Karpas-422 (cell line): ENCODE measurements at regions not wholly inside any gene's neighbourhood (a gene's known extent, or its start where the extent isn't known, plus 50 kb on each side); places are given as distances from the start of the nearest gene placed in this dataset.
A peak's percentile ranks its signal among the peaks of the same experiment; 100 is the strongest.
"Not testable (repeated sequence)": the region's sequence is repeated elsewhere in the genome, so short reads cannot be mapped to it uniquely, and the experiment has no call there.

Source experiments
- DNase-seq: peaks from one replicate; pipeline ENCODE4 v3.0.0-alpha.2; 2015
- H2AFZ ChIP-seq: fragments of 200-600 bp; sonication (generic); 2 replicates; pipeline ENCODE4 v1.6.1; 2014; ENCODE audit warnings: antibody characterized with exemption, low read length, mixed read lengths
- H3K27ac ChIP-seq: fragments of 200-600 bp; sonication (generic); 2 replicates; pipeline ENCODE4 v1.5.1; 2014; ENCODE audit warnings: mild to moderate bottlenecking, low read length, moderate library complexity
- H3K27me3 ChIP-seq: fragments of 200-600 bp; sonication (generic); 2 replicates; pipeline ENCODE4 v1.6.1; 2014; ENCODE audit warnings: low read length, mixed read lengths
- H3K36me3 ChIP-seq: fragments of 200-600 bp; sonication (generic); 2 replicates; pipeline ENCODE4 v1.6.1; 2014; ENCODE audit warnings: low read length, mixed read lengths; ENCODE audit not compliant: insufficient read depth
- H3K4me1 ChIP-seq: fragments of 200-600 bp; sonication (generic); 2 replicates; pipeline ENCODE4 v1.6.1; 2014; ENCODE audit warnings: mild to moderate bottlenecking, low read length, mixed read lengths
- H3K4me2 ChIP-seq: fragments of 200-600 bp; sonication (generic); 2 replicates; pipeline ENCODE4 v1.6.1; 2014; ENCODE audit warnings: low read length, low read depth, mild to moderate bottlenecking; ENCODE audit not compliant: poor library complexity, severe bottlenecking
- H3K4me3 ChIP-seq: fragments of 200-600 bp; sonication (generic); 2 replicates; pipeline ENCODE4 v1.5.1; 2014; ENCODE audit warnings: mild to moderate bottlenecking, antibody characterized with exemption, low read length, mixed read lengths
- H3K79me2 ChIP-seq: fragments of 200-600 bp; sonication (generic); 2 replicates; pipeline ENCODE4 v1.6.1; 2014; ENCODE audit warnings: mild to moderate bottlenecking, low read length, mixed read lengths
- H3K9ac ChIP-seq: fragments of 200-600 bp; sonication (generic); 2 replicates; pipeline ENCODE4 v1.6.0; 2014; ENCODE audit warnings: low read length
- H3K9me2 ChIP-seq: fragments of 200-600 bp; sonication (generic), shearing (Covaris generic); replicated peaks from 2 replicates; pipeline ENCODE4 v1.6.0; 2014; ENCODE audit warnings: mild to moderate bottlenecking, low read length, moderate library complexity; ENCODE audit not compliant: insufficient read depth
- H3K9me3 ChIP-seq: fragments of 300-700, 200-600 bp; sonication (generic); 2 replicates; pipeline ENCODE4 v1.6.1; 2014; ENCODE audit warnings: low read length, mixed read lengths
- H4K20me1 ChIP-seq: fragments of 200-600 bp; sonication (generic); 2 replicates; pipeline ENCODE4 v1.6.1; 2014; ENCODE audit warnings: mild to moderate bottlenecking, antibody characterized with exemption, low read length, low read depth; ENCODE audit not compliant: insufficient read depth

- DNase-seq, result no peak
These were observed 65.1 kb upstream of the ATP12A start for GRCh38 chr13:24615114-24615513.

GRCh38 chr13:24615911-24616472 is 64.2 kb upstream of the ATP12A start:
- Histone ChIP-seq H3K9ac (no peak overlapping the region), H4K20me1 (no peaks in the 10 kb centered on the region), H3K9me2 (no peaks in the 10 kb centered on the region), H3K36me3 (no peaks in the 10 kb centered on the region), H3K79me2 (no peaks in the 10 kb centered on the region), H3K27me3 (0 out of 2 replicates have a peak, but pooled peaks cover 2% of the 10 kb centered on the region), H3K4me3 (no peak overlapping the region), H3K4me1 (peaks cover 9% of the 10 kb centered on the region), H2AFZ (no peak overlapping the region), H3K9me3 (no peaks in the 10 kb centered on the region), H3K4me2 (no peak overlapping the region), H3K27ac (no peak overlapping the region)
- no peak for DNase-seq

More at GRCh38 chr13:24615114-24615513, 65.1 kb upstream of the ATP12A start:
- Histone ChIP-seq H3K27ac (no peak overlapping the region), H3K27me3 (0 out of 2 replicates have a peak, but pooled peaks cover 2% of the 10 kb centered on the region), H4K20me1 (no peaks in the 10 kb centered on the region), H3K9me2 (no peaks in the 10 kb centered on the region), H3K9me3 (no peaks in the 10 kb centered on the region), H3K9ac (no peak overlapping the region), H3K4me3 (no peak overlapping the region), H2AFZ (no peak overlapping the region), H3K79me2 (no peaks in the 10 kb centered on the region), H3K4me1 (peaks cover 9% of the 10 kb centered on the region), H3K36me3 (no peaks in the 10 kb centered on the region), H3K4me2 (no peak overlapping the region)

- Histone ChIP-seq H3K27ac (no peak overlapping the region), H3K36me3 (no peaks in the 10 kb centered on the region), H3K9me2 (no peaks in the 10 kb centered on the region), H3K9ac (no peak overlapping the region), H4K20me1 (no peaks in the 10 kb centered on the region), H3K4me3 (no peak overlapping the region), H2AFZ (no peak overlapping the region), H3K9me3 (no peaks in the 10 kb centered on the region), H3K79me2 (no peaks in the 10 kb centered on the region), H3K4me1 (peaks cover 9% of the 10 kb centered on the region), H3K4me2 (no peak overlapping the region), H3K27me3 (0 out of 2 replicates have a peak, but pooled peaks cover 2% of the 10 kb centered on the region)
- DNase-seq, result no peak
These were observed 63.7 kb upstream of the ATP12A start for GRCh38 chr13:24616514-24616913.

GRCh38 chr13:24617256-24618010 is 62.8 kb upstream of the ATP12A start:
- H2AFZ ChIP-seq, result no peak overlapping the region
- H3K9ac ChIP-seq, result no peak overlapping the region
- H3K9me2 ChIP-seq, result no peaks in the 10 kb centered on the region
- no peak overlapping the region for H3K27ac ChIP-seq
- no peaks in the 10 kb centered on the region for H3K27me3 ChIP-seq
- no peaks in the 10 kb centered on the region for H4K20me1 ChIP-seq
- H3K79me2 ChIP-seq, result no peaks in the 10 kb centered on the region
- no peak overlapping the region for H3K4me2 ChIP-seq
- DNase-seq, result no peak
- no peaks in the 10 kb centered on the region for H3K36me3 ChIP-seq
- no peak overlapping the region for H3K4me3 ChIP-seq
- peaks cover 7% of the 10 kb centered on the region for H3K4me1 ChIP-seq
- no peaks in the 10 kb centered on the region for H3K9me3 ChIP-seq

GRCh38 chr13:24618011-24618955 is 61.9 kb upstream of the ATP12A start:
- no peak overlapping the region for H3K4me3 ChIP-seq
- no peaks in the 10 kb centered on the region for H3K9me3 ChIP-seq
- H3K9ac ChIP-seq, result no peak overlapping the region
- H3K79me2 ChIP-seq, result no peaks in the 10 kb centered on the region
- H3K4me1 ChIP-seq, result peaks cover 7% of the 10 kb centered on the region
- H3K4me2 ChIP-seq, result no peak overlapping the region
- DNase-seq, result peak; percentile 49
- H3K36me3 ChIP-seq, result no peaks in the 10 kb centered on the region
- no peaks in the 10 kb centered on the region for H3K9me2 ChIP-seq
- H3K27ac ChIP-seq, result no peak overlapping the region
- H2AFZ ChIP-seq, result peak overlapping the region; percentile 96
- H4K20me1 ChIP-seq, result no peaks in the 10 kb centered on the region
- no peaks in the 10 kb centered on the region for H3K27me3 ChIP-seq

- Histone ChIP-seq H3K4me3 (no peak overlapping the region), H3K4me1 (peaks cover 7% of the 10 kb centered on the region), H3K27me3 (no peaks in the 10 kb centered on the region), H3K4me2 (no peak overlapping the region), H3K9me2 (no peaks in the 10 kb centered on the region), H3K27ac (no peak overlapping the region), H3K36me3 (no peaks in the 10 kb centered on the region), H3K9me3 (no peaks in the 10 kb centered on the region), H2AFZ (no peak overlapping the region), H3K79me2 (no peaks in the 10 kb centered on the region), H4K20me1 (no peaks in the 10 kb centered on the region), H3K9ac (no peak overlapping the region)
- DNase-seq, result no peak
These were observed 60.9 kb upstream of the ATP12A start for GRCh38 chr13:24619282-24619681.

- H2AFZ ChIP-seq, H3K79me2 ChIP-seq, H4K20me1 ChIP-seq, H3K4me3 ChIP-seq, H3K9me2 ChIP-seq, DNase-seq, H3K27ac ChIP-seq, H3K36me3 ChIP-seq, H3K4me2 ChIP-seq, H3K27me3 ChIP-seq, H3K9ac ChIP-seq, H3K9me3 ChIP-seq: not testable (repeated sequence)
- H3K4me1 ChIP-seq, result peaks cover 20% of the 10 kb centered on the region
These were observed 57.6 kb upstream of the ATP12A start for GRCh38 chr13:24622481-24623148.
